Lower leg skin (tissue), 3 donors: ENCODE measurements at regions not wholly inside any gene's neighbourhood (a gene's known extent, or its start where the extent isn't known, plus 50 kb on each side); places are given as distances from the start of the nearest gene placed in this dataset.

Experiments
- POLR2A ChIP-seq, 2 donors: fragments of 450-650 bp; IDR thresholded peaks; one replicate each; pipeline ENCODE4 v1.6.1; 2016 to 2017; ENCODE audit warnings: antibody characterized with exemption in 2 of 2, mild to moderate bottlenecking in 1 of 2, moderate library complexity in 1 of 2
- TF ChIP-seq, protein P1 (sequence below), 3 donors: fragments of 450-650 bp; IDR thresholded peaks; one replicate each; pipeline ENCODE4 v1.5.1; 2016; ENCODE audit warnings: antibody characterized with exemption in 3 of 3, mild to moderate bottlenecking in 3 of 3, moderate library complexity in 2 of 3

- TF ChIP-seq, protein P1, sequence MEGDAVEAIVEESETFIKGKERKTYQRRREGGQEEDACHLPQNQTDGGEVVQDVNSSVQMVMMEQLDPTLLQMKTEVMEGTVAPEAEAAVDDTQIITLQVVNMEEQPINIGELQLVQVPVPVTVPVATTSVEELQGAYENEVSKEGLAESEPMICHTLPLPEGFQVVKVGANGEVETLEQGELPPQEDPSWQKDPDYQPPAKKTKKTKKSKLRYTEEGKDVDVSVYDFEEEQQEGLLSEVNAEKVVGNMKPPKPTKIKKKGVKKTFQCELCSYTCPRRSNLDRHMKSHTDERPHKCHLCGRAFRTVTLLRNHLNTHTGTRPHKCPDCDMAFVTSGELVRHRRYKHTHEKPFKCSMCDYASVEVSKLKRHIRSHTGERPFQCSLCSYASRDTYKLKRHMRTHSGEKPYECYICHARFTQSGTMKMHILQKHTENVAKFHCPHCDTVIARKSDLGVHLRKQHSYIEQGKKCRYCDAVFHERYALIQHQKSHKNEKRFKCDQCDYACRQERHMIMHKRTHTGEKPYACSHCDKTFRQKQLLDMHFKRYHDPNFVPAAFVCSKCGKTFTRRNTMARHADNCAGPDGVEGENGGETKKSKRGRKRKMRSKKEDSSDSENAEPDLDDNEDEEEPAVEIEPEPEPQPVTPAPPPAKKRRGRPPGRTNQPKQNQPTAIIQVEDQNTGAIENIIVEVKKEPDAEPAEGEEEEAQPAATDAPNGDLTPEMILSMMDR (IDR thresholded peaks at IDR 0.05): no peak
- TF ChIP-seq POLR2A (IDR thresholded peaks at IDR 0.05): no peak
Measured at GRCh38 chr13:86446311-86446710, 647.1 kb upstream of the SLITRK6 start.
